ENCODE measurements at regions not wholly inside any gene's neighbourhood (a gene's known extent, or its start where the extent isn't known, plus 50 kb on each side); places are given as distances from the start of the nearest gene placed in this dataset.
"Not testable (repeated sequence)": the region's sequence is repeated elsewhere in the genome, so short reads cannot be mapped to it uniquely, and the experiment has no call there.

- DNase-seq = no peak
These were observed 175.4 kb upstream of the NETO1 start for GRCh38 chr18:73043211-73043610.

- DNase-seq = no peak
These were observed 172.5 kb upstream of the NETO1 start for GRCh38 chr18:73040247-73040646.

GRCh38 chr18:73038336-73038735 lies 170.5 kb upstream of the NETO1 start:
- DNase-seq = no peak

GRCh38 chr18:73023975-73024374 lies 156.2 kb upstream of the NETO1 start:
- no peak for DNase-seq

- DNase-seq = no peak
These were observed 141.9 kb upstream of the NETO1 start for GRCh38 chr18:73009691-73010090.

- DNase-seq = no peak
These were observed 140.1 kb upstream of the NETO1 start for GRCh38 chr18:73007915-73008308.

- no peak for DNase-seq
These were observed 139.6 kb upstream of the NETO1 start for GRCh38 chr18:73007195-73007914.

GRCh38 chr18:73006331-73006730 lies 138.5 kb upstream of the NETO1 start:
- DNase-seq = no peak

GRCh38 chr18:73004260-73004659 lies 136.5 kb upstream of the NETO1 start:
- no peak for DNase-seq

GRCh38 chr18:72999971-73000607 lies 132.3 kb upstream of the NETO1 start:
- DNase-seq = no peak

- DNase-seq = no peak
These were observed 127.8 kb upstream of the NETO1 start for GRCh38 chr18:72995558-72995957.

- no peak for DNase-seq
These were observed 125.5 kb upstream of the NETO1 start for GRCh38 chr18:72993250-72993649.

- no peak for DNase-seq
These were observed 123.6 kb upstream of the NETO1 start for GRCh38 chr18:72991379-72991778.

GRCh38 chr18:72987570-72987969 lies 119.8 kb upstream of the NETO1 start:
- DNase-seq = not testable (repeated sequence)

- no peak for DNase-seq
These were observed 118.3 kb upstream of the NETO1 start for GRCh38 chr18:72986103-72986502.

- DNase-seq = no peak
These were observed 117.9 kb upstream of the NETO1 start for GRCh38 chr18:72985686-72986085.

- no peak for DNase-seq
These were observed 116.5 kb upstream of the NETO1 start for GRCh38 chr18:72984290-72984689.

- no peak for DNase-seq
These were observed 106.1 kb upstream of the NETO1 start for GRCh38 chr18:72973841-72974240.

- DNase-seq = no peak
These were observed 97.8 kb upstream of the NETO1 start for GRCh38 chr18:72965616-72966015.

GRCh38 chr18:72958195-72958594 lies 90.4 kb upstream of the NETO1 start:
- DNase-seq = not testable (repeated sequence)

- no peak for DNase-seq
These were observed 80.7 kb upstream of the NETO1 start for GRCh38 chr18:72948439-72948838.

- no peak for DNase-seq
These were observed 75.0 kb upstream of the NETO1 start for GRCh38 chr18:72942766-72943165.

GRCh38 chr18:72940986-72941385 lies 73.2 kb upstream of the NETO1 start:
- no peak for DNase-seq

GRCh38 chr18:72940509-72940908 lies 72.7 kb upstream of the NETO1 start:
- no peak for DNase-seq

GRCh38 chr18:72935744-72936143 lies 68.0 kb upstream of the NETO1 start:
- DNase-seq = no peak

All from activated CD8-positive, alpha-beta memory T cell treated with anti-CD3 and anti-CD28 coated beads for 24 hours (primary cell).